WTC11 (cell line): ENCODE measurements at regions not wholly inside any gene's neighbourhood (a gene's known extent, or its start where the extent isn't known, plus 50 kb on each side); places are given as distances from the start of the nearest gene placed in this dataset.

Experiments used
- ATF3 ChIP-seq: sonication (generic); formaldehyde crosslinking; conservative IDR thresholded peaks from 2 replicates; pipeline ENCODE4 v1.8.1; 2022; ENCODE audit warnings: mild to moderate bottlenecking, missing genetic modification reagents
- CTCF ChIP-seq: fragments of 200-600 bp; IDR thresholded peaks from 2 replicates; pipeline ENCODE4 v1.8.0; 2022; ENCODE audit warnings: antibody characterized with exemption
- FOXP1 ChIP-seq: sonication (generic); formaldehyde crosslinking; IDR thresholded peaks from 2 replicates; pipeline ENCODE4 v1.8.0; 2022; ENCODE audit warnings: missing genetic modification reagents, mild to moderate bottlenecking, moderate library complexity, borderline replicate concordance
- MXD4 ChIP-seq: fragments of 250-450 bp; sonication (Bioruptor Pico); IDR thresholded peaks from 2 replicates; pipeline ENCODE4 v1.8.0; 2021; ENCODE audit warnings: mild to moderate bottlenecking, moderate library complexity, borderline replicate concordance
- MYBL2 ChIP-seq: sonication (generic); formaldehyde crosslinking; IDR thresholded peaks from 2 replicates; pipeline ENCODE4 v1.8.1; 2023; ENCODE audit warnings: mild to moderate bottlenecking, moderate library complexity, missing genetic modification reagents
- SMAD4 ChIP-seq: sonication (generic); formaldehyde crosslinking; IDR thresholded peaks from 2 replicates; pipeline ENCODE4 v1.8.0; 2022; ENCODE audit warnings: mild to moderate bottlenecking, missing genetic modification reagents
- TCF7 ChIP-seq: sonication (generic); formaldehyde crosslinking; IDR thresholded peaks from 2 replicates; pipeline ENCODE4 v1.8.0; 2022; ENCODE audit warnings: mild to moderate bottlenecking, low read depth, missing genetic modification reagents, moderate library complexity
- ZNF317 ChIP-seq: sonication (generic); formaldehyde crosslinking; IDR thresholded peaks from 2 replicates; pipeline ENCODE4 v1.8.1; 2023; ENCODE audit warnings: low read depth, mild to moderate bottlenecking, moderate library complexity, missing genetic modification reagents, borderline replicate concordance
- ZNF512 ChIP-seq: sonication (generic); formaldehyde crosslinking; IDR thresholded peaks from 2 replicates; pipeline ENCODE4 v1.8.1; 2022; ENCODE audit warnings: missing genetic modification reagents, borderline replicate concordance
- TF ChIP-seq, protein P1 (sequence below): sonication (generic); formaldehyde crosslinking; IDR thresholded peaks from 2 replicates; pipeline ENCODE4 v1.8.1; 2023; ENCODE audit warnings: mild to moderate bottlenecking, missing genetic modification reagents, borderline replicate concordance
- TF ChIP-seq, protein P2 (sequence below): sonication (generic); formaldehyde crosslinking; IDR thresholded peaks from 2 replicates; pipeline ENCODE4 v1.8.1; 2023; ENCODE audit warnings: mild to moderate bottlenecking, missing genetic modification reagents, moderate library complexity
- TF ChIP-seq, protein P3 (sequence below): sonication (generic); formaldehyde crosslinking; IDR thresholded peaks from 2 replicates; pipeline ENCODE4 v1.8.1; 2022; ENCODE audit warnings: mild to moderate bottlenecking, missing genetic modification reagents, moderate library complexity, borderline replicate concordance
- TF ChIP-seq, protein P4 (sequence below): sonication (generic); formaldehyde crosslinking; IDR thresholded peaks from 2 replicates; pipeline ENCODE4 v1.8.0; 2022; ENCODE audit warnings: mild to moderate bottlenecking, missing genetic modification reagents
- TF ChIP-seq, protein P5 (sequence below): sonication (generic); formaldehyde crosslinking; IDR thresholded peaks from 2 replicates; pipeline ENCODE4 v1.8.1; 2022; ENCODE audit warnings: low read depth, missing genetic modification reagents, borderline replicate concordance

GRCh38 chr3:43856761-43857160 is 166.0 kb downstream of the ABHD5 start:
- TF ChIP-seq CTCF (no peak), MXD4 (no peak), MYBL2 (CRISPR knock-in tag) (no peak), ZNF317 (CRISPR knock-in tag) (no peak), TCF7 (CRISPR knock-in tag) (no peak), ZNF512 (CRISPR knock-in tag) (no peak), ATF3 (CRISPR knock-in tag) (no peak), FOXP1 (CRISPR knock-in tag) (no peak), SMAD4 (CRISPR knock-in tag) (no peak)
- TF ChIP-seq, protein P1, sequence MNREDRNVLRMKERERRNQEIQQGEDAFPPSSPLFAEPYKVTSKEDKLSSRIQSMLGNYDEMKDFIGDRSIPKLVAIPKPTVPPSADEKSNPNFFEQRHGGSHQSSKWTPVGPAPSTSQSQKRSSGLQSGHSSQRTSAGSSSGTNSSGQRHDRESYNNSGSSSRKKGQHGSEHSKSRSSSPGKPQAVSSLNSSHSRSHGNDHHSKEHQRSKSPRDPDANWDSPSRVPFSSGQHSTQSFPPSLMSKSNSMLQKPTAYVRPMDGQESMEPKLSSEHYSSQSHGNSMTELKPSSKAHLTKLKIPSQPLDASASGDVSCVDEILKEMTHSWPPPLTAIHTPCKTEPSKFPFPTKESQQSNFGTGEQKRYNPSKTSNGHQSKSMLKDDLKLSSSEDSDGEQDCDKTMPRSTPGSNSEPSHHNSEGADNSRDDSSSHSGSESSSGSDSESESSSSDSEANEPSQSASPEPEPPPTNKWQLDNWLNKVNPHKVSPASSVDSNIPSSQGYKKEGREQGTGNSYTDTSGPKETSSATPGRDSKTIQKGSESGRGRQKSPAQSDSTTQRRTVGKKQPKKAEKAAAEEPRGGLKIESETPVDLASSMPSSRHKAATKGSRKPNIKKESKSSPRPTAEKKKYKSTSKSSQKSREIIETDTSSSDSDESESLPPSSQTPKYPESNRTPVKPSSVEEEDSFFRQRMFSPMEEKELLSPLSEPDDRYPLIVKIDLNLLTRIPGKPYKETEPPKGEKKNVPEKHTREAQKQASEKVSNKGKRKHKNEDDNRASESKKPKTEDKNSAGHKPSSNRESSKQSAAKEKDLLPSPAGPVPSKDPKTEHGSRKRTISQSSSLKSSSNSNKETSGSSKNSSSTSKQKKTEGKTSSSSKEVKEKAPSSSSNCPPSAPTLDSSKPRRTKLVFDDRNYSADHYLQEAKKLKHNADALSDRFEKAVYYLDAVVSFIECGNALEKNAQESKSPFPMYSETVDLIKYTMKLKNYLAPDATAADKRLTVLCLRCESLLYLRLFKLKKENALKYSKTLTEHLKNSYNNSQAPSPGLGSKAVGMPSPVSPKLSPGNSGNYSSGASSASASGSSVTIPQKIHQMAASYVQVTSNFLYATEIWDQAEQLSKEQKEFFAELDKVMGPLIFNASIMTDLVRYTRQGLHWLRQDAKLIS (CRISPR knock-in tag), result no peak
- TF ChIP-seq, protein P2, sequence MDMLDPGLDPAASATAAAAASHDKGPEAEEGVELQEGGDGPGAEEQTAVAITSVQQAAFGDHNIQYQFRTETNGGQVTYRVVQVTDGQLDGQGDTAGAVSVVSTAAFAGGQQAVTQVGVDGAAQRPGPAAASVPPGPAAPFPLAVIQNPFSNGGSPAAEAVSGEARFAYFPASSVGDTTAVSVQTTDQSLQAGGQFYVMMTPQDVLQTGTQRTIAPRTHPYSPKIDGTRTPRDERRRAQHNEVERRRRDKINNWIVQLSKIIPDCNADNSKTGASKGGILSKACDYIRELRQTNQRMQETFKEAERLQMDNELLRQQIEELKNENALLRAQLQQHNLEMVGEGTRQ (CRISPR knock-in tag), result no peak
- TF ChIP-seq, protein P3, sequence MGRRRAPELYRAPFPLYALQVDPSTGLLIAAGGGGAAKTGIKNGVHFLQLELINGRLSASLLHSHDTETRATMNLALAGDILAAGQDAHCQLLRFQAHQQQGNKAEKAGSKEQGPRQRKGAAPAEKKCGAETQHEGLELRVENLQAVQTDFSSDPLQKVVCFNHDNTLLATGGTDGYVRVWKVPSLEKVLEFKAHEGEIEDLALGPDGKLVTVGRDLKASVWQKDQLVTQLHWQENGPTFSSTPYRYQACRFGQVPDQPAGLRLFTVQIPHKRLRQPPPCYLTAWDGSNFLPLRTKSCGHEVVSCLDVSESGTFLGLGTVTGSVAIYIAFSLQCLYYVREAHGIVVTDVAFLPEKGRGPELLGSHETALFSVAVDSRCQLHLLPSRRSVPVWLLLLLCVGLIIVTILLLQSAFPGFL, result no peak
- TF ChIP-seq, protein P4, sequence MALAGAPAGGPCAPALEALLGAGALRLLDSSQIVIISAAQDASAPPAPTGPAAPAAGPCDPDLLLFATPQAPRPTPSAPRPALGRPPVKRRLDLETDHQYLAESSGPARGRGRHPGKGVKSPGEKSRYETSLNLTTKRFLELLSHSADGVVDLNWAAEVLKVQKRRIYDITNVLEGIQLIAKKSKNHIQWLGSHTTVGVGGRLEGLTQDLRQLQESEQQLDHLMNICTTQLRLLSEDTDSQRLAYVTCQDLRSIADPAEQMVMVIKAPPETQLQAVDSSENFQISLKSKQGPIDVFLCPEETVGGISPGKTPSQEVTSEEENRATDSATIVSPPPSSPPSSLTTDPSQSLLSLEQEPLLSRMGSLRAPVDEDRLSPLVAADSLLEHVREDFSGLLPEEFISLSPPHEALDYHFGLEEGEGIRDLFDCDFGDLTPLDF (CRISPR knock-in tag), result no peak
- TF ChIP-seq, protein P5, sequence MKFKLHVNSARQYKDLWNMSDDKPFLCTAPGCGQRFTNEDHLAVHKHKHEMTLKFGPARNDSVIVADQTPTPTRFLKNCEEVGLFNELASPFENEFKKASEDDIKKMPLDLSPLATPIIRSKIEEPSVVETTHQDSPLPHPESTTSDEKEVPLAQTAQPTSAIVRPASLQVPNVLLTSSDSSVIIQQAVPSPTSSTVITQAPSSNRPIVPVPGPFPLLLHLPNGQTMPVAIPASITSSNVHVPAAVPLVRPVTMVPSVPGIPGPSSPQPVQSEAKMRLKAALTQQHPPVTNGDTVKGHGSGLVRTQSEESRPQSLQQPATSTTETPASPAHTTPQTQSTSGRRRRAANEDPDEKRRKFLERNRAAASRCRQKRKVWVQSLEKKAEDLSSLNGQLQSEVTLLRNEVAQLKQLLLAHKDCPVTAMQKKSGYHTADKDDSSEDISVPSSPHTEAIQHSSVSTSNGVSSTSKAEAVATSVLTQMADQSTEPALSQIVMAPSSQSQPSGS (CRISPR knock-in tag), result no peak
